NCI-H1417 treated with DMSO at 0.1 percent for 48 hours (cell line): ENCODE measurements at regions not wholly inside any gene's neighbourhood (a gene's known extent, or its start where the extent isn't known, plus 50 kb on each side); places are given as distances from the start of the nearest gene placed in this dataset.
"Not testable (repeated sequence)": the region's sequence is repeated elsewhere in the genome, so short reads cannot be mapped to it uniquely, and the experiment has no call there.

Experiments used
- DNase-seq: peaks from one replicate; lab custom pipeline; 2025; lab: John Stamatoyannopoulos, UW

DNA sequence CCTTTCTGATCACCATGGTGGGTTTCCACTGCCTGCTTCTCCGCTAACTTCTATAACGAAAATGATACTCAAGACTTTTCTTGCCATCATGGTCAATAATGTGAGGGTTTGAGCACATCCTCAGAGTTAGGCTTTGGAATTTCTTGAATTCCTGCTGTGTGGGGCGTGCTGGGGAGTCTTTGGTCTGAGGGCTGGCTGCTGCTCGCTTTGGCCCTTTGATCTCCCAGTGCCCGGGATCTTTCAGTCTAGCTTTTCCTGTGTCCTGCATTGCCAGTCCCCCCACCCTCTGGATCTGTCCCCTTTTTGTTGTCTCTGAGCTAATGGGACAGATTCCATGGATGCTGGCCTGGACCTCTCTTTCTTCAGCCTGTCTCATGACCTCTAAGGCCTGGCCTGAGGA is 182.6 kb downstream of the NPIPA7 start:
- DNase-seq, result not testable (repeated sequence)

DNA sequence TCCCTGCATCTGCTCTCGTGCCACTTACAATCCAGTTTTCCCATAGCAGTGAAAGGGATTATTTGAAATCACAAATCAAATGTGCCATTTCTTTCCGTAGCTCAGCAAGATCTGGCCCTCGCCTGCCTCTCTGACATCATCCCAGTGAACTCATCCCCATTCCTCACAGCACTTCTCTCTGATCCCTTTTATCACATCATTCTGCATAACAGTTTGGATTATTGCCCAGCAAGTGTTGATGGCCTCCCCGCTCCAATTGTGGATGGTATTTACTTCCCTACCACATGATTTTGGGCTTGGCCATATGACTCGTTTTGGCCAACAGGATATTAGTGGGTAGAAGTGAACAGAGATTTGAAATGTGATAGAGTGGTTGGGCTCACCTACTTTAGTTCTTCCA is 185.0 kb downstream of the NPIPA7 start:
- not testable (repeated sequence) for DNase-seq

DNA sequence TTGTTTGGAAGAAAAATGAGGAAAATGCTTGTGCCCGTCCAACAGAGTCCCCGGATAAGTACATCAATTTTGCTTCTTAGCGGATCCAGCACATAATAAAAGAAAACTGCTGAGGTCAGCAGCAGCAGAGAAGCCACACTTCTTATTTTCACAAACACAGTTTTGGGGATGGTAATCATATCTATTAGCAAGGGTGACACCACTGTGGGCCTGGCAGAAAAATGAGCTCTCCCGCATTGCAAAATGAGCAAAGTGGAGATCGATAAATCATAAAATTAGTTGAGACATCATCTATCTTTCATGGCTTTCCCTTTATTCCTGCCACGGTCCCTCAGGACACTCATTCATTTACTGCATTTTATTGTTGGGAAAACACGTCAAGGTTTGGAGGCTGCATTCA is 186.4 kb downstream of the NPIPA7 start:
- DNase-seq, result not testable (repeated sequence)

DNA sequence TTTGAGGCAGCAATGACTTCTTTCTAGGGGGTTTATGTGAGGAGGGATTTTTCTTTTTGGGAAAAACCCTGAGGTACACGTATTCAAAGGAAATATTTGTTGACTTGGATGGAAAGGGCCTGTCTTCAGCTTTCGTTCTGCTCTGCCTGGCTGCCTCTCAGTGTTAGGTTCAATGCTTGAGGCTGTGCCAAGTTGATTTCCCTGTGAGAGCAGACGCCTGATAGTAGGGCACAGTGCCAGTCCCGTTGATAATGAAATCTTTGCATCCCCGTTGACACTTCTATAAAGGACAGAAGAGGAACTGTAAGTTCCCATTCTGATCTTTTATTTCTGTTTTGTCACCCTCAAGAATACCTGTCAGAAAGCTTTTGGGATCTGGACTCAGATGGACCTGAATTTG is 191.1 kb downstream of the NPIPA7 start:
- DNase-seq, result not testable (repeated sequence)

DNA sequence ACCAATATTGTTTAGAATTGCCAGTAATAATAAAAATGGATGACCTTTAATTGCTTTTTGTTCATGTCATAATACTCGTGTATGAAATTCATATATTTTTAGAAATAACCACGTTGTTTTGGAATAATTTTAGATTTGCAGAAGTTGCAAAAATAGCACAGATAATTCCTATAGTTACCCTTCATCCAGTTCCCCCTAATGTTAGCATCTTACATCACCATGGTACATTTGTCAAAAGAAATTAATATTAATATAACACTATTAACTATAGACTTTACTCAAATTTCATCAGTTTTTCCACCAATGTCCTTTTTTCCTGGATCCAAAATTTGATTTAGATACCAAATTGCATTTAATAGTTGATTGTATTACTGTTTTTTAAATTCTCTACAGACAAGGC is 191.9 kb downstream of the NPIPA7 start:
- not testable (repeated sequence) for DNase-seq

DNA sequence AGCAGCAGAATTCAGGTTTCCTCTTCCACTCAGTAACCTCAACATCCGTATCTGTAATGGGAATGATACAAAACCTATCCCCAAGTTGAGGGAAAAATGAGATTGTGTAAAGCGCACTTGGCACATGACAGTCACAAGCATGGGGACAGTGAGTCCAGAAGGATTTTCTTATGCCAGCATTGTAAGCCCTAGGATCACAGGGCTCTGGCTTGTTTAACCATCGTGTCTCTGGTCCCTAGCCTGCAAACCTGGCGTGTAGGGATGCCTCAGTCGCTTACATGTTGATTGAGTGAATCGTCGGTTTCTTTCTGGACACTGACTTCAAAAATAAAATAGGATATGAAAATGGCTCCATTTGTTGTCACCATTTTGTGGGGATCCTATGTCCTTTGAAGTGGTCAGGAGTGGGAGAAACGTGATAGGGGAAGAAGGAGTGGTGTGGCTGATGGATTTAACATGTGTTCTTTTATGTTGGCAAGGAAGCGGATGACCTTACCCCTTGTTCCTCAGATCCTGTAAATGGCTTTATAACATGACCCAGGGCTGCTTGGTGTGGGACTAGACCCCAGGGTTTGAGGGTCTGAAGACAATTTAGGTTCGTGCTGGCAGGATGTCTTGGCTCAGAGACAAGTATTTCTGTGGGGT is 193.3 kb downstream of the NPIPA7 start:
- DNase-seq, result not testable (repeated sequence)

DNA sequence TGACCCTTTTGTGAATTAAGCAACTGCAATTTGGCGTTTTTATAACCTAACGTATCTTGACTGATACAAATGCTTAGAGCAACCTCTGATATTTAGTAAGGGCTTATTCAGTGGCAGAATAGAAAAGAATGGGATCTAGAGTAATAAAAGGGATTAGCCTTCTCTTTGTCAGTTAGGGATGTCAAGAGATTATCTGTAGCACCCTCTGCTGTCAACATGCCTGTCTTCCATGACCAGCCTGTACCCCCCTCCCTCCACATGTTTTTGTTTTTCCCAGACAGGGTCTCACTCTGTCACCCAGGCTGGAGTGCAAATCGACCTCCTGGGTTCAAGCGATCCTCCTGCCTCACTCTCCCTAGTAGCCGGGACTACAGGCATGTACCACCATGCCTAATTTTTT is 198.1 kb downstream of the NPIPA7 start:
- DNase-seq, result not testable (repeated sequence)

DNA sequence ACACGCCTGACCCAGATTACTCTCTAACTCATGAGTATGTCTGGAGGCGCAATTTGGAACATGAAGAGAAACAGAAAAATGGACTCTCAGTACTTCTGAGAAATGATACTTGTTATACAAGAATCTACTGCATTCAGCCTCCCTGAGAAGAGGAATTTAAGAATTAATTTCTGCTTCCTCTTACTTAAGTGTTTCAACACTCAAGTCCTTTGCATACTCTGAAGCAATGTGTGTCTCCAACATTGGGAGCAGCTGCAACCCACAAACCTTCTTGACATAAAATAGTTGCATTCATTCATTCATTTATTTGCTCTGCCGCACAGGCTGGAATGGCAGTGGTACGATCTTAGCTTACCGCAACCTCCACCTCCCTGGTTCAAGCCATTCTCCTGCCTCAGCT is 199.8 kb downstream of the NPIPA7 start:
- no peak for DNase-seq

DNA sequence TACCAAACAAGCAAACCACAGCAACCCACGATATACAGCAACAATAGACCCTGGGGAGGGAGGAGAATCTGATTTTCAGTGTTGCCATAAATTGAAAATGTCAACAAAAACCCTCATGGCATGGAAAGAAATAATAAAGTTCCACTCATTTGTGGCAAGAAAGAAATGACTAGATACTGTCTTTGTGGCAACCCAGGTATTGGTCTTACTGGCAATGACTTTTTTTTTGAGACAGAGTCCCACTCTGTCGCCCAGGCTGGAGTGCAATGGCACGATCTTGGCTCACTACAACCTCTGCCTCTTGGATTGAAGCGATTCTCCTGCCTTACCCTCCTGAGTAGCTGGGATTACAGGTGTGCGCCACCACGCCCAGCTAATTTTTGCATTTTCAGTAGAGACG is 204.0 kb downstream of the NPIPA7 start:
- not testable (repeated sequence) for DNase-seq

DNA sequence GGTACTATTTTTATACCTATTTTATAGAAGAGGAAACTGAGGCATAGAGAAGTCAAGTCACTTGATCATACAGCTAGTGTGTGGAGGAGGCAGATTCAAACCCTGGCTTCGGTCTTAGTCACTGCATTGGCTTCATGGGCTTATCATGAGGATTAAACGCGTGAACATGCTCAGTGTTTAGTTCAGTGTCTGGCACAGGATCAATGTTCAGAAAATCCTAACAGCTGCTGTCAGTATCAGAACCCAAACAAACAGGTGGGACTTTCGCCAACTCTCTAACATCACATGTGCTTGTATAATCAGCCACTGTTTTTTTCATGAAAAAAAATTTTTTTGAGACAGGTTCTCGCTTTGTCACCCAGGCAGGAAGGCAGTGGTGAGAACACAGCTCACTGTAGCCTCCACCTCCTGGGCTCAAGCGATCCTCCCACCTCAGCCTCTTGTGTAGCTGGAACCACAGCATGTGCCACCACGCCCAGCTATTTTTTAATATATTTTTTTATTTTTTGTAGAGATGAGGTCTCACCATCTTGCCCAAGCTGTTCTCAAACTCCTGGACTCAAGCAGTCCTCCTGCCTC is 207.2 kb downstream of the NPIPA7 start:
- DNase-seq, result not testable (repeated sequence)

DNA sequence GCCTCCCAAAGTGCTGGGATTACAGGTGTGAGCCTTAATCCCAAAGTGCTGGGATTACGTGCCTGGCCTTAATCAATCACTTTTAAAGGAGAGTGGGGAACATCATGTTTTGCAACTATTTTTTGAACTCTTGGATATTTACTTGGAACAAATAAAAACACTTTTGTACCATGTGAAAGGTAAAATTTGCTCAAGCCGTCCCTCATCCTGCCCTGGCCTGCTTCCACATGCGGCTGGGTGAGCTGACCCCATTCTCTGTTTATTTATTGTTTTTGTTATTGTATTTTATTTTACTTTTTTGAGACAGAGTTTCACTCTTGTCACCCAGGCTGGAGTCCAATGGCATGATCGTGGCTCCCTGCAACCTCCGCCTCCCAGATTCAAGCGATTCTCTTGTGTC is 208.0 kb downstream of the NPIPA7 start:
- not testable (repeated sequence) for DNase-seq

DNA sequence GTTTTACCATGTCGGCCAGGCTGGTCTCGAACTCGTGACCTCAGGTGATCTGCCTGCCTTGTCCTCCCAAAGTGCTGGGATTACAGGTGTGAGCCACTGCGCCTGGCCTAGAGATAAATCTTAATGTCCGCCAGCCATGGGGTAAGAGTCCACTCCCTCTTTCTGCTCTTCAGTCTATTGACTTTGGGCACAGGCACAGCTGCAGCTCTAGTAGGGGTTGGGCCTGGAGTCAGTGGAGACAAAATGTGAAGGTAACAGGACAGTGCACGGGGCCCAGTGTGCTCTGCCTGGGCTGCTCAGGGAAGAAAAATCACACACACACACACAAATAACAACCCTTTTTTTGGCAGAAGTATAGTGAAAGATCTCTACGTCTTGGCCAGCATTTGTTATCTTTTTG is 209.5 kb downstream of the NPIPA7 start:
- not testable (repeated sequence) for DNase-seq

DNA sequence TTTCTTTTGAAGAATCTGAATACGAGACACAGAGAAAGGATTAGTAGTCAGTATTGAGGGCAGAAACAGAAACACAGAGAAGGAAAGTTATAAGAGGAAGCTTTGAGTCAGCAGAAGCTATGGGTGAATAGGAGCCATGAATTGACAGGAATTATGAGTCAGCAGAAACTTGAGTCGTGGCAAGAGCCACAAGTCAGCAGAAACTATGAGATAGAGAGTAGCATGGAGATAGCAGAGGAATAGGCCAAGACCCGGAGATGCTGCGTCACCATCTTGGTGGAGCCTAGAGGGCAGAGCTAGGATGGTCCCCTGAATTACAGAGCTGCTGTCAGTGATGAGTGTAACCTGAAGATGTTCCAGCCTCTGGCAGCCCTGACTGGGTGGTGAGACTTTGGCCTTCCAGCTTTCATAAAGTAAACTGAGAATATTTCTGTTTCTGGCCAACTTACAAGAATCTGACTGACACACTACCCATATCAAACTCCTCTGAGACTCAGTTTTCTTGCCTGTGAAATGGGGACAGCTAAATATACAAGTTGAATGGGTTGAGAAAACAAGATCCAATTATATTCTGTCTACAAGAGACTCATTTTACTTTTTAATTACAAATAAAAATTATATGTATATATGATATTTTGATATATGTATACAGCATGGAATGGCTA is 211.8 kb downstream of the NPIPA7 start:
- not testable (repeated sequence) for DNase-seq

DNA sequence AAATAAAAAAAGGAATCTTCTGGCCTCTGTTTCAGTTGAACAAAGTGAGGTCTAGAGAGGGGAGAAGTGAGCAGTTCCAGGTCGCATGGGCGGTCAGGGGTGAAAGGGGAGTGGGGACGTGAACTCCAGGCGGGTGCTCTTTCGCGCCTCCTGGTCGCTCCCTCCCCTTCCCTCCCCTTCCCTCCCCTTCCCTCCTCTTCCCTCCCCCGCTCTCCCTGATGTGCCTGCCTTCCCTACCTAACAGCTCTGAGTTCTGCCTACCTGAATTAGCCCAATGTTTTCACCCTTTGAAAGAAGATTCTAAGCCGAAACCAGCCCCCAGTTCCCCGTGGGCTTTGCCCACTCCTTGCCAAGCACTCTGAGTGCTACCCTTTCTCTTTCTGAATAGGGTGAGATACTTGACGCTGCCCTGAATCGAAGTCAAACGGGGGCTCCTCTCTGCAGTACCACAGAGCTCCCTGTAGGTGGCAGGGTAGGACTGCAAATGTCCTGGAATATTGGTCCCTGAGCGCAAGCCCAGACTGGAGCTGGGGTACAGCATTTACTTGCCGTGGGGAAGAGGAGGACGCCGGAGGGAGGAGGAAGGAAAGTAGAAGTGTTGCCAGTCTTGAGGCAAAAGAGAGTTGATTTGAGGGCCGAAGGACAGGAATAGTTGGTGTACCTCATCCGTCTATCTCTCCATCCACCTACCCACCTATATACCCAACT is 214.4 kb downstream of the NPIPA7 start:
- DNase-seq, result peak; percentile 1

DNA sequence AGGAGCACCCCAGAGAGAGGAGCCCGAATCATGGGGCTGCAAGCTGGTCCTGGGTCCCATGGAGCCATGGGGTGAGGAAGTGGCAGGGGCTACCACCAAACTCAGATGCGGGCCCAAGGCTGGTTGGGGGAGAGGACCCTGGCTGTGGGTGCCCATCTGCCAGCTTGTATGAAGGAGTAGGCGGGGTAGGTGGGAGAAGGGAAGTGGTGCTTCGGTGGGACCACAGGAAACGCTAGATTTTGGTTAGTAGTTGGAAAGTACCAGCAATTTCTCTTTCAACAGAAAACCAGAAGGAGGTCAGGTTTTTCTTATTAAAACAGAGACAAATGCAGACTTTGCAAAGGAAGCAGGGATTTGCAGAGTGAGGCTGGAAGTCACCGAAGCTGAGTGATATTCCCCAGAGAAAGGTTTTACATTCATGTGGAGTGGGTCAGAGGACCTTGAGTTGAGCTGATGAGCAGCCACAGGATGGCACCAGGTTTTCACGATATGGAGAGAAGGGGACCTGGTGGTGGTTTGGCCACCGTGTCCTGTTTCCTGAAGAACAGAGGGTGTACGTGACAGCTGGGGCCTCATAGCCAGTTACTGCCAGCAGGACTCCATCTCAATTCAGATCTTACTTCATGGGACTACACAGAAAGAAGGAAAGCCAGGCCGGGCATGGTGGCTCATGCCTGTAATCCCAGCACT is 216.2 kb downstream of the NPIPA7 start:
- not testable (repeated sequence) for DNase-seq

DNA sequence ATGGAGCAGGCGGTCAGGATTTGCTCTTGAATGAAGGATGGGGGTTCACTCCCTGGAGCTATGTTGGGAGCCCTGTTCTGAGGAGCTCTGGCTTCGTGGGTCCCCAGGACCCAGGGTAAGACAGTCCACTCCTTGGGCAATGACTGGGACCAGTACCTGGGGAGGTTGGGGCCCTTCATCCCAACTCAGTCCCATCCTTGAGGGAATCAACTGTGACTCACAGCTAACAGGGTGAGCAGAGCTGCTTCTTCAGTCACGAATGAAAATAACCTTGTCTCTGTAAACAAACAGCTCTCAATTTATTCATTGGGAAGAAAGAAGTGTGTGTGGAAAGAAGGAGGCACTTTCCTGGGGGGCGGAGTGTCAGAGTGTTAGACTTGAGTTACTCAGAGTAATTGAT is 222.3 kb downstream of the NPIPA7 start:
- not testable (repeated sequence) for DNase-seq

DNA sequence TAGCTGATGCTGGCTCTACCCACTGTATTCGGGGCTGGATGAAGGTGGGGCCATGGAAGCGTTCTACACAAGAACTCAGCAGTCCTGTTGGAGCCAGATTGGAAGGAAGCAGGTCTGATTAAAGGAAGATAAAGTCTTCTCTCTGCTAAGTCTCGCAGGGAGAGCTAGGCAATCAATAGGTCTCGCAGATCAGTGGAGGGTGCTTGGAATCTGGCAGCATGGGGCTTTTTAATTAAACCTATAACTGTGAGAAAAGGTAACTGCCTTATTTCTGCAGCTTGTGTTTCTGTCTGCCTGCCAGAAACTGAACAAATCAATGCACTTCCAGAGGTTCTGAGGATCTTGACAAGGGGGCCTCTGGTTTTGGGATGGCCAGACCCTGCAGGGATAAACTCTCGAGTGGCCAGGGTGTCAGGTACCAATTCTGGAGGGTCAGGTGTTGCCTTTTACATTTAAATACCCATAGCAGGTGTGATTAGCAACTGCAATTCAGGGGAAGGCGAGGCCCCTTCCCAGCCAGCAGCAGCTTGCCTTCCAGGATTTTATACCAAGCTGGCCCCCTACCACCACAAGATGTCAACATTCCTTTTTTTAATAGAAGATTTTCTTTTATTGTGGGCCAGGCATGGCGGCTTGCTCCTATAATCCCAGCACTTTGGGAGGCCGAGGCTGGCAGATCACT is 228.6 kb downstream of the NPIPA7 start:
- DNase-seq, result not testable (repeated sequence)

DNA sequence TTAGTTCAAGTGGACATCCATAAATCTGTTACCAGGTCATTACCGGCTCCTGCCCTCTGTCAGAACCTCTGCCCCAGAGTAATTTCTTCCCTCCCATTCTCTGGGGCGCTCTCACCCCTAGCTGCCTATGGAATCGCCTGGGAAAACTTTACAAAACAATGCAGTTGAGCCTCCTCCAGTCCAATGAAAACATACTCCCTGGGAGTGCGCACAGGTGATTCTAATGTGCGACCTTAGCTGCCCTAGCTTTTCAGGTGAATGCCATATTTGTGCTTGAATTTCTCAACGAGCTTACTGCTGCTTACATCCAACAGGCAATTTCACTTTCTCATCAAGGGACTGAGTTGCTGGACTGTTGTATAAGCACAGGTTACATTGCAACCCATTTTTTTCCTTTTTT is 230.7 kb downstream of the NPIPA7 start:
- not testable (repeated sequence) for DNase-seq

DNA sequence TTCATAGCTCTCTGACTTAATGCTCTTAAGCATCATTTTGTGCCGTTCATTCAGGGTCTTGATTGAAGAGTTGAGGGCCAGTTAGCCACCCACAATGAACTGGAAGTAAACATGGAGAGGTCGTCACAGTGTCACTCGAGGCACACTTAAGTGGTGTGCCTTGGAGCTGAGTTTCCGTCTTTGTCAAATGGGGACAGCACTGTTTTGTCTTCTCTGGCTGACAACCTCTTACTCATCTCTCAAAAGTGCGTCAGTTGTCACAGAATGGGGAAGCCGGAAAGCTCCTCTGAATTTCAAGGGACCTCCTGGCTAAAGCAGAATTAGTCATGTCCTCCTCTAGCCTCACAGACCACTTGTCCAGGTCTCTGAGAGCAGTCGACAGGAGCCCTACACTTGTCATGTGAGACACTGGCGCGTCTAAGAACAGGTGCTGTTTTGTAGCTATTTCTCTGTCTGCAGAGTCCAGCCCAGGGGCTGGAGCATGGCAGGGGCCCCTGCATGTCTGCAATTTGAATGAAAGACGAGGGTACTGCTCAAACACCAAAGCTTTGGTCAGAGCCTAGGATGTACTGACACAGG is 231.5 kb downstream of the NPIPA7 start:
- DNase-seq, result not testable (repeated sequence)

DNA sequence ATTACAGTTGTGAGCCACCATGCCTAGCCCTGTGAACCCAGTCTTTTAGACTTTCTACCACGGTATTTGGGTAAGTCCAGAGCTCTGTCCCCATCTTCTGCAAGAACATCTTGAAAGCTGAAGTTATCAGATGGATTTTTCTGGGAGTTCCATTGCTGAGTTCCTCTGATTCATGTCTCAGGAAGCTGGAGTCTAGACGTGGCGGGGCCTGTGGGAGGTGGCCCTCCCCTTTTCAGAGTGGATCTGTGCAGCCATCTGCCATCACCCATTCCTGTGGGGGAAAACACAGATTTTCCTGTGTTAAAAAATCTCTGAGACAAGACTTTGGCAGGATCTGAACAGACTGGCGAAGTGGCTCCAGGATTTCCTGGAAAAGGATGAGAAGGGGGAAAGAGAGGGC is 234.3 kb downstream of the NPIPA7 start:
- not testable (repeated sequence) for DNase-seq

DNA sequence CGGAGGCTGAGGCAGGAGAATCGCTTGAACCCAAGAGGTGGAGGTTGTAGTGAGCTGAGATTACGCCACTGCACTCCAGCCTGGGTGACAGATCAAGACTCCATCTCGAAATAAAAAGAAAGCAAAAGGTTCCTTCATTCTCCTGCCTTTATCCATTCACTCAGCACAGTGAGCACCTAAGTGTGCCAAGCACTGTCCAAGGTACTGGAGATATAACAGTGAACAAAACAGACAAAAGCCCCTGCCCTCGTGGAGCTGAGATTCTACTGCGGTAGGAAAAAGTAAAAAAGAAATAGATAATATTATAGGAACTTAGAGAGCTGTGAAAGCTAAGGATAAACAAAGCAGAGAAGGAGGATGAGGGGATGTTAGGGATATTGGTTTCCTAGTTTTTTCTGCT is 235.5 kb downstream of the NPIPA7 start:
- DNase-seq, result not testable (repeated sequence)
